Astrocyte (in vitro differentiated cells and primary cell): ENCODE measurements at regions not wholly inside any gene's neighbourhood (a gene's known extent, or its start where the extent isn't known, plus 50 kb on each side); places are given as distances from the start of the nearest gene placed in this dataset.
"Not testable (repeated sequence)": the region's sequence is repeated elsewhere in the genome, so short reads cannot be mapped to it uniquely, and the experiment has no call there.

Experiments
- DNase-seq: peaks from one replicate; pipeline ENCODE4 v3.0.0-alpha.2; 2010; ENCODE audit warnings: low read depth
- FAIRE-seq: peaks from 2 replicates; lab custom pipeline; 2011; peaks lifted over from hg19 to GRCh38; lab: Jason Lieb, UNC
- H2AFZ ChIP-seq: 2 replicates; pipeline ENCODE4 v1.6.0; 2012; ENCODE audit warnings: low read depth, low read length, inconsistent platforms
- H3K27ac ChIP-seq: 2 replicates; pipeline ENCODE4 v1.5.1; 2011; ENCODE audit warnings: low read depth, low read length, inconsistent platforms
- H3K27me3 ChIP-seq: 2 replicates; pipeline ENCODE4 v1.6.0; 2011; ENCODE audit warnings: low read length, inconsistent platforms; ENCODE audit not compliant: insufficient read depth
- H3K36me3 ChIP-seq: 2 replicates; pipeline ENCODE4 v1.5.1; 2011; ENCODE audit warnings: low read length, inconsistent platforms; ENCODE audit not compliant: insufficient read depth
- H3K4me1 ChIP-seq: 2 replicates; pipeline ENCODE4 v1.5.1; 2011; ENCODE audit warnings: low read length, inconsistent platforms; ENCODE audit not compliant: insufficient read depth
- H3K4me2 ChIP-seq: 2 replicates; pipeline ENCODE4 v1.6.0; 2012; ENCODE audit warnings: low read length, inconsistent platforms
- H3K4me3 ChIP-seq: 2 replicates; pipeline ENCODE4 v1.5.1; 2011; ENCODE audit warnings: low read depth, mild to moderate bottlenecking, low read length, inconsistent platforms; ENCODE audit not compliant: insufficient read depth
- H3K79me2 ChIP-seq: 2 replicates; pipeline ENCODE4 v1.6.0; 2012; ENCODE audit warnings: mild to moderate bottlenecking, low read length, inconsistent platforms; ENCODE audit not compliant: insufficient read depth
- H3K9ac ChIP-seq: 2 replicates; pipeline ENCODE4 v1.6.0; 2012; ENCODE audit warnings: mild to moderate bottlenecking, low read length, inconsistent platforms
- H3K9me3 ChIP-seq: 2 replicates; pipeline ENCODE4 v1.5.1; 2012; ENCODE audit warnings: low read depth, mild to moderate bottlenecking, low read length, inconsistent platforms; ENCODE audit not compliant: insufficient read depth
- H4K20me1 ChIP-seq: 2 replicates; pipeline ENCODE4 v1.6.0; 2012; ENCODE audit warnings: low read length, inconsistent platforms; ENCODE audit not compliant: insufficient read depth
- H3K27ac Mint-ChIP-seq: one replicate; pipeline ENCODE4 v1.8.0; 2021; ENCODE audit warnings: mild to moderate bottlenecking, mixed read lengths; ENCODE audit not compliant: unreplicated experiment
- H3K27me3 Mint-ChIP-seq: one replicate; pipeline ENCODE4 v1.8.0; 2021; ENCODE audit warnings: low read depth, mixed read lengths; ENCODE audit not compliant: unreplicated experiment
- H3K36me3 Mint-ChIP-seq: one replicate; pipeline ENCODE4 v1.8.0; 2021; ENCODE audit warnings: low read depth, mixed read lengths; ENCODE audit not compliant: unreplicated experiment
- H3K4me1 Mint-ChIP-seq: one replicate; pipeline ENCODE4 v1.8.0; 2021; ENCODE audit warnings: low read depth, mixed read lengths; ENCODE audit not compliant: unreplicated experiment
- H3K4me3 Mint-ChIP-seq: one replicate; pipeline ENCODE4 v1.8.0; 2021; ENCODE audit warnings: mild to moderate bottlenecking, moderate library complexity, mixed read lengths; ENCODE audit not compliant: unreplicated experiment
- H3K9me3 Mint-ChIP-seq: one replicate; pipeline ENCODE4 v1.8.0; 2021; ENCODE audit warnings: mild to moderate bottlenecking, mixed read lengths; ENCODE audit not compliant: unreplicated experiment
- EZH2 ChIP-seq: IDR thresholded peaks from 2 replicates; pipeline ENCODE4 v1.6.1; 2012; ENCODE audit warnings: mild to moderate bottlenecking, low read length, inconsistent platforms; ENCODE audit not compliant: insufficient read depth
- TF ChIP-seq, protein P1 (sequence below): IDR thresholded peaks from 2 replicates; pipeline ENCODE4 v1.5.1; 2011; ENCODE audit warnings: low read depth, mild to moderate bottlenecking, inconsistent platforms, low read length, moderate library complexity; ENCODE audit not compliant: insufficient read depth

DNA sequence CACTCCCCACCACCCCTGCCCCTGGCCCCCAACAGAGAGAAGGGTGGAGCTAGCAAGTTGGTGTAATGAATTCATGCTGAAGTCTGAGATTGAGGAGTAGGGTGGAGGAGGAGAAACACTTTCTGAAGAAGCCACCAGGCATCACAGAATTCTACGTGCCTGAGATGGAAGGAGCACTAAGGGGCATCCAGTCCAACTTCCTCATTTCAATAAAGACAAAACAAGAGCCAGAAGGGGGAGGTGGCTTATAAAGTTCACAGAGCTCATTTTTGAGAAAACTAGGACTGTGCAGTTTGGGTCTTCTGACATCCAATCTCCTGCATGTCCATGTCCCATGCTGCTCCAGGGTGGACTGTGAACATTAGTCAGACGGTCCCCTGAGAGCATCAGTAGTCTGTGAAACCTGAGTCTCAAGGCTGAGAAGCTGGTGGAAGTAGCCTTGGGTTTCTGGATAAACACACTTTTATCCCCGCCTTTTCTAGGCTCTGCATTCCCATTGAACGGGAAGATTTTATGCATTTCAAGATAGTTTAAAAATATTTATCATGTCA is 77.7 kb downstream of the TRIM43 start:
- DNase-seq, result no peak
- no peak overlapping the region for H3K27ac Mint-ChIP-seq
- Histone ChIP-seq H4K20me1 (no peaks in the 10 kb centered on the region), H2AFZ (no peak overlapping the region), H3K4me2 (peak overlapping the region; percentile 65), H3K27me3 (no peaks in the 10 kb centered on the region), H3K36me3 (no peaks in the 10 kb centered on the region), H3K27ac (no peak overlapping the region), H3K4me1 (peaks cover 16% of the 10 kb centered on the region), H3K4me3 (no peak overlapping the region), H3K9ac (no peak overlapping the region), H3K9me3 (no peaks in the 10 kb centered on the region), H3K79me2 (no peaks in the 10 kb centered on the region)
- no peak for FAIRE-seq
- no peaks in the 10 kb centered on the region for H3K9me3 Mint-ChIP-seq
- H3K4me3 Mint-ChIP-seq, result no peak overlapping the region
- H3K4me1 Mint-ChIP-seq, result peaks cover 18% of the 10 kb centered on the region
- TF ChIP-seq EZH2, result no peak
- TF ChIP-seq, protein P1, sequence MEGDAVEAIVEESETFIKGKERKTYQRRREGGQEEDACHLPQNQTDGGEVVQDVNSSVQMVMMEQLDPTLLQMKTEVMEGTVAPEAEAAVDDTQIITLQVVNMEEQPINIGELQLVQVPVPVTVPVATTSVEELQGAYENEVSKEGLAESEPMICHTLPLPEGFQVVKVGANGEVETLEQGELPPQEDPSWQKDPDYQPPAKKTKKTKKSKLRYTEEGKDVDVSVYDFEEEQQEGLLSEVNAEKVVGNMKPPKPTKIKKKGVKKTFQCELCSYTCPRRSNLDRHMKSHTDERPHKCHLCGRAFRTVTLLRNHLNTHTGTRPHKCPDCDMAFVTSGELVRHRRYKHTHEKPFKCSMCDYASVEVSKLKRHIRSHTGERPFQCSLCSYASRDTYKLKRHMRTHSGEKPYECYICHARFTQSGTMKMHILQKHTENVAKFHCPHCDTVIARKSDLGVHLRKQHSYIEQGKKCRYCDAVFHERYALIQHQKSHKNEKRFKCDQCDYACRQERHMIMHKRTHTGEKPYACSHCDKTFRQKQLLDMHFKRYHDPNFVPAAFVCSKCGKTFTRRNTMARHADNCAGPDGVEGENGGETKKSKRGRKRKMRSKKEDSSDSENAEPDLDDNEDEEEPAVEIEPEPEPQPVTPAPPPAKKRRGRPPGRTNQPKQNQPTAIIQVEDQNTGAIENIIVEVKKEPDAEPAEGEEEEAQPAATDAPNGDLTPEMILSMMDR, result no peak
- peaks cover 61% of the 10 kb centered on the region for H3K27me3 Mint-ChIP-seq
- H3K36me3 Mint-ChIP-seq, result no peaks in the 10 kb centered on the region

DNA sequence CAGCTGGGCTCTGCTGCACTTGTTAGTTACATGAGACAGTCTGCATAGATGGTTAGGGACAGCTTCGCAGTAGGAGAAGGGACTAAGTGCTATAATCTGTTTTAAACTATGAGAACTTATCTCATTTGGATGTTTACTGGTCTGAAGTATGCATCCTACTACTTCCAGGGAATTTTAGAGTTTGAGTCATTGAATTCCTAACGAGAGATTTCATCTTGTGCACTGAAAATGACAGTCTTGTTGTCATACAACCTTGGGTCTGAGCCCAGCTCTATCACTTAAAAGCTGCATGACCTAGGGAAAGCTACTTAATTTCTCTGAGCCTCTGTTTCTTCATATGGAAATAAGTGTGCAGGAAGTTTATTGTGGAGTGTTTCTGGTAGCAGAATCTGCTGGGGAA is 78.4 kb downstream of the TRIM43 start:
- no peak overlapping the region for H3K4me3 ChIP-seq
- Mint-ChIP-seq H3K36me3 (no peaks in the 10 kb centered on the region), H3K27ac (peak overlapping the region; percentile 53), H3K4me1 (peaks cover 18% of the 10 kb centered on the region), H3K27me3 (peaks cover 58% of the 10 kb centered on the region), H3K9me3 (no peaks in the 10 kb centered on the region), H3K4me3 (no peak overlapping the region)
- H3K9ac ChIP-seq, result no peak overlapping the region
- no peaks in the 10 kb centered on the region for H4K20me1 ChIP-seq
- H3K27ac ChIP-seq, result peak overlapping the region; percentile 25
- TF ChIP-seq, protein P1, result no peak
- TF ChIP-seq EZH2, result no peak
- H3K4me2 ChIP-seq, result peak overlapping the region; percentile 65
- H3K36me3 ChIP-seq, result no peaks in the 10 kb centered on the region
- FAIRE-seq (peak; percentile 67), DNase-seq (peak; percentile 67)
- no peaks in the 10 kb centered on the region for H3K9me3 ChIP-seq
- H3K4me1 ChIP-seq, result peaks cover 16% of the 10 kb centered on the region
- no peak overlapping the region for H2AFZ ChIP-seq
- no peaks in the 10 kb centered on the region for H3K27me3 ChIP-seq
- H3K79me2 ChIP-seq, result no peaks in the 10 kb centered on the region

DNA sequence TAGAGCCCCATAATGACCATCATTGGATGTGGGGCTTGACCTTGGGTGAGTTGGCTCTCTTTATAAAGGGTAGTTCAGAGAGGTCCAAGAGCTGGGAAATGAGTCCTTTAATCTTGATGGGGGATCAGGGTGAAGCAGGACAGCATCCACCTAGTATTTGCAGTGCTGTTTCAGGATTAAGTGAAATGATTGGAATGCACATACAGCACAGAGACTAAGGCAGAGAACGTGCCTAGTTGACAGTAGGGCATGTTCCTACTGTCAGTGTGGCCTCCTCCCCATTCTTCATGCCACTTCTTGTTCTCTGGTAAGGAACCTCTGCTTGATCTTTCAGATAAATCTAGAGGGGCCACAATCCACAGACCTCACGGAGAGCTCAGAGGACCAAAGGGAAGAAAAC is 78.9 kb downstream of the TRIM43 start:
- no peaks in the 10 kb centered on the region for H3K9me3 Mint-ChIP-seq
- H3K9me3 ChIP-seq, result no peaks in the 10 kb centered on the region
- H2AFZ ChIP-seq, result no peak overlapping the region
- no peak for TF ChIP-seq EZH2
- TF ChIP-seq, protein P1, result no peak
- peak; percentile 20 for FAIRE-seq
- H3K4me3 ChIP-seq, result no peak overlapping the region
- peak overlapping the region; percentile 53 for H3K27ac Mint-ChIP-seq
- H4K20me1 ChIP-seq, result no peaks in the 10 kb centered on the region
- H3K79me2 ChIP-seq, result no peaks in the 10 kb centered on the region
- H3K4me2 ChIP-seq, result peak overlapping the region; percentile 65
- H3K4me1 ChIP-seq, result peaks cover 16% of the 10 kb centered on the region
- peaks cover 18% of the 10 kb centered on the region for H3K4me1 Mint-ChIP-seq
- H3K9ac ChIP-seq, result no peak overlapping the region
- peak overlapping the region; percentile 25 for H3K27ac ChIP-seq
- no peaks in the 10 kb centered on the region for H3K27me3 ChIP-seq
- H3K36me3 ChIP-seq, result no peaks in the 10 kb centered on the region
- no peak overlapping the region for H3K4me3 Mint-ChIP-seq
- no peaks in the 10 kb centered on the region for H3K36me3 Mint-ChIP-seq
- peaks cover 59% of the 10 kb centered on the region for H3K27me3 Mint-ChIP-seq
- no peak for DNase-seq

DNA sequence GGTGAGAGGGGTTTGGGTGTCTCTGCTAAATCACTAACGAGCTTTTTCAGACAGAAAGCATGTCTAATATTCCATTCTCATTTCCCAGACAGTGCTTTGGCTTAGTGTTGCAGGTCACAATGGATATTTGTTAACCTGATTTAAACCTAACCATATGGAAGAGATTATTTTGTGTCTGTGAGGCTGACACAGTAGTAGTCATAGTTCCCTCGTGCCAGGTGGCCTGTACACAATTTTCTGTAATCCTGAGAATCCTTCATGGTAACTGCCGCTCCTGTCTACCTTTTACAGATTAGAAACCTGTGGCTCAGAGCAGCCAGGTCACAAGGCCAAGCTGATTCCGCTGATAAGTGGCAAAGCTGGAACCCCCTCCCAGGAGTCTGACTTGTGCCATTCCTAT is 79.4 kb downstream of the TRIM43 start:
- Mint-ChIP-seq H3K27me3 (peaks cover 59% of the 10 kb centered on the region), H3K4me1 (peaks cover 18% of the 10 kb centered on the region)
- H4K20me1 ChIP-seq, H3K27ac ChIP-seq, H3K4me3 ChIP-seq, H3K36me3 Mint-ChIP-seq, DNase-seq, H3K9ac ChIP-seq, H3K9me3 Mint-ChIP-seq, H3K36me3 ChIP-seq, H2AFZ ChIP-seq, H3K4me2 ChIP-seq, H3K27ac Mint-ChIP-seq, H3K4me3 Mint-ChIP-seq, H3K79me2 ChIP-seq, H3K27me3 ChIP-seq, H3K9me3 ChIP-seq: not testable (repeated sequence)
- H3K4me1 ChIP-seq, result peaks cover 16% of the 10 kb centered on the region
- FAIRE-seq, result peak; percentile 56
